ENCODE measurements at regions not wholly inside any gene's neighbourhood (a gene's known extent, or its start where the extent isn't known, plus 50 kb on each side); places are given as distances from the start of the nearest gene placed in this dataset.

DNA sequence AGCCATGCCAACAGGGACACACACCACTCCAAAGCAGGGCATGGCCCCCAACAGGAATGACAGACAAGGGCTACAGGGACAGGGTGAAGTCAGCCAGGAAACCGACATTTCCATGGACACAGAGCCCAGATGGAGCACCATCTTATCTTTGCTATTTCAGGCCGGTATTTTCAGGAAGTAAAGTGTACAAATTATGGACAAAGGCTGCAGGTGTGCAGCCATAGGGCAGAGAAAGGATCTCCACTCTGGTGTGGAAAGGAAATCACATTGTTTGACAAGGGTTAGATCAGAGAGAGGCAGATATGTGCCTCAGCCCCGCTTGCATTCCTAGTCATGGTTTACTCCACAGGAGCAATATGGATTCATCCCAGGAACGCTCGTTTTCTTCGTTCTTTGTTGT lies 81.7 kb upstream of the SLC22A23 start (continued):
- TF ChIP-seq, protein P1, sequence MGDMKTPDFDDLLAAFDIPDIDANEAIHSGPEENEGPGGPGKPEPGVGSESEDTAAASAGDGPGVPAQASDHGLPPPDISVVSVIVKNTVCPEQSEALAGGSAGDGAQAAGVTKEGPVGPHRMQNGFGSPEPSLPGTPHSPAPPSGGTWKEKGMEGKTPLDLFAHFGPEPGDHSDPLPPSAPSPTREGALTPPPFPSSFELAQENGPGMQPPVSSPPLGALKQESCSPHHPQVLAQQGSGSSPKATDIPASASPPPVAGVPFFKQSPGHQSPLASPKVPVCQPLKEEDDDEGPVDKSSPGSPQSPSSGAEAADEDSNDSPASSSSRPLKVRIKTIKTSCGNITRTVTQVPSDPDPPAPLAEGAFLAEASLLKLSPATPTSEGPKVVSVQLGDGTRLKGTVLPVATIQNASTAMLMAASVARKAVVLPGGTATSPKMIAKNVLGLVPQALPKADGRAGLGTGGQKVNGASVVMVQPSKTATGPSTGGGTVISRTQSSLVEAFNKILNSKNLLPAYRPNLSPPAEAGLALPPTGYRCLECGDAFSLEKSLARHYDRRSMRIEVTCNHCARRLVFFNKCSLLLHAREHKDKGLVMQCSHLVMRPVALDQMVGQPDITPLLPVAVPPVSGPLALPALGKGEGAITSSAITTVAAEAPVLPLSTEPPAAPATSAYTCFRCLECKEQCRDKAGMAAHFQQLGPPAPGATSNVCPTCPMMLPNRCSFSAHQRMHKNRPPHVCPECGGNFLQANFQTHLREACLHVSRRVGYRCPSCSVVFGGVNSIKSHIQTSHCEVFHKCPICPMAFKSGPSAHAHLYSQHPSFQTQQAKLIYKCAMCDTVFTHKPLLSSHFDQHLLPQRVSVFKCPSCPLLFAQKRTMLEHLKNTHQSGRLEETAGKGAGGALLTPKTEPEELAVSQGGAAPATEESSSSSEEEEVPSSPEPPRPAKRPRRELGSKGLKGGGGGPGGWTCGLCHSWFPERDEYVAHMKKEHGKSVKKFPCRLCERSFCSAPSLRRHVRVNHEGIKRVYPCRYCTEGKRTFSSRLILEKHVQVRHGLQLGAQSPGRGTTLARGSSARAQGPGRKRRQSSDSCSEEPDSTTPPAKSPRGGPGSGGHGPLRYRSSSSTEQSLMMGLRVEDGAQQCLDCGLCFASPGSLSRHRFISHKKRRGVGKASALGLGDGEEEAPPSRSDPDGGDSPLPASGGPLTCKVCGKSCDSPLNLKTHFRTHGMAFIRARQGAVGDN (IDR thresholded peaks at IDR 0.05), result no peak
- TF ChIP-seq SUZ12 (IDR thresholded peaks at IDR 0.05; ENCODE audit: unreplicated experiment) (no peak), ZNF274 (IDR thresholded peaks at IDR 0.05; ENCODE audit: insufficient read depth, insufficient read length) (no peak), TCF7 (IDR thresholded peaks at IDR 0.05; ENCODE audit: borderline replicate concordance) (no peak), CBX5 (IDR thresholded peaks at IDR 0.05; ENCODE audit: low read depth) (no peak), DPF2 (IDR thresholded peaks at IDR 0.05) (no peak)

DNA sequence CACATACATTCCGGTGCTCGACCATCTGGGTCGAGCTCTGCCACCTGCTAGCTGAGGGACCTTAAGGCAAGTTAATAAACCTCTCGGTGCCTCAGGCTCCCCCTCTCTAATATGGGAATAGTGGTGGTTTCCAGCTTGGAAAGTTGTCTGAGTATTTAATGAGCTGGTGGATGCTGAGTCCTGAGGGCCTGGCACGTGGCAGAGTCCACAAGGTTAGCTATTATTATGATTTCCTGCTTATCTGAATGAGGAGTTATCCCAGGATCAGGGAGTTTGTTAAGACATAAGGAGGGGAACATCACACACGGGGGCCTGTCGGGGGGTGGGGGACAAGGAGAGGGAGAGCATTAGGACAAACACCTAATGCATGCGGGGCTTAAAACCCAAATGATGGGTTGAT lies 80.1 kb upstream of the SLC22A23 start:
- intact Hi-C loops (cut with micrococcal nuclease; ENCODE audit: unreplicated experiment) (no loop called here), in situ Hi-C loops (cut with MboI) (no loop called here)
- SMC1A ChIA-PET (ENCODE audit: uncharacterized antibody, unreplicated experiment), result no interaction called here
- no TSS peak for BruUV-seq (replicated peaks)
- ATAC-seq, result no peak
- no peak overlapping the region for H3K27ac ChIP-seq (ENCODE audit: control insufficient read depth, insufficient read depth)
- POLR2A ChIA-PET, result no interaction called here
- TF ChIP-seq KLF5 (IDR thresholded peaks at IDR 0.05; ENCODE audit: partially characterized antibody) (no peak), TBL1XR1 (IDR thresholded peaks at IDR 0.05; ENCODE audit: low read depth, low read length) (no peak), SRF (IDR thresholded peaks at IDR 0.05; ENCODE audit: low read depth in 2 of 2, low read length in 2 of 2) (no peak), TARDBP (IDR thresholded peaks at IDR 0.05; ENCODE audit: borderline replicate concordance) (no peak), SUPT20H (IDR thresholded peaks at IDR 0.05; ENCODE audit: borderline replicate concordance, control insufficient read depth, low read depth, low read length) (no peak), IKZF1 (conservative IDR thresholded peaks at IDR 0.05) (no peak), RFX5 (IDR thresholded peaks at IDR 0.05; ENCODE audit: low read depth, low read length) (no peak), RB1 (IDR thresholded peaks at IDR 0.05; ENCODE audit: borderline replicate concordance) (no peak)
- TF ChIP-seq, protein P2, sequence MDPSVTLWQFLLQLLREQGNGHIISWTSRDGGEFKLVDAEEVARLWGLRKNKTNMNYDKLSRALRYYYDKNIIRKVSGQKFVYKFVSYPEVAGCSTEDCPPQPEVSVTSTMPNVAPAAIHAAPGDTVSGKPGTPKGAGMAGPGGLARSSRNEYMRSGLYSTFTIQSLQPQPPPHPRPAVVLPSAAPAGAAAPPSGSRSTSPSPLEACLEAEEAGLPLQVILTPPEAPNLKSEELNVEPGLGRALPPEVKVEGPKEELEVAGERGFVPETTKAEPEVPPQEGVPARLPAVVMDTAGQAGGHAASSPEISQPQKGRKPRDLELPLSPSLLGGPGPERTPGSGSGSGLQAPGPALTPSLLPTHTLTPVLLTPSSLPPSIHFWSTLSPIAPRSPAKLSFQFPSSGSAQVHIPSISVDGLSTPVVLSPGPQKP (IDR thresholded peaks at IDR 0.05; ENCODE audit: low read depth, low read length), result no peak
- TF ChIP-seq, protein P3, sequence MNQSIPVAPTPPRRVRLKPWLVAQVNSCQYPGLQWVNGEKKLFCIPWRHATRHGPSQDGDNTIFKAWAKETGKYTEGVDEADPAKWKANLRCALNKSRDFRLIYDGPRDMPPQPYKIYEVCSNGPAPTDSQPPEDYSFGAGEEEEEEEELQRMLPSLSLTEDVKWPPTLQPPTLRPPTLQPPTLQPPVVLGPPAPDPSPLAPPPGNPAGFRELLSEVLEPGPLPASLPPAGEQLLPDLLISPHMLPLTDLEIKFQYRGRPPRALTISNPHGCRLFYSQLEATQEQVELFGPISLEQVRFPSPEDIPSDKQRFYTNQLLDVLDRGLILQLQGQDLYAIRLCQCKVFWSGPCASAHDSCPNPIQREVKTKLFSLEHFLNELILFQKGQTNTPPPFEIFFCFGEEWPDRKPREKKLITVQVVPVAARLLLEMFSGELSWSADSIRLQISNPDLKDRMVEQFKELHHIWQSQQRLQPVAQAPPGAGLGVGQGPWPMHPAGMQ (IDR thresholded peaks at IDR 0.05; ENCODE audit: borderline replicate concordance), result no peak
- TF ChIP-seq, protein P4, sequence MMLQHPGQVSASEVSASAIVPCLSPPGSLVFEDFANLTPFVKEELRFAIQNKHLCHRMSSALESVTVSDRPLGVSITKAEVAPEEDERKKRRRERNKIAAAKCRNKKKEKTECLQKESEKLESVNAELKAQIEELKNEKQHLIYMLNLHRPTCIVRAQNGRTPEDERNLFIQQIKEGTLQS (IDR thresholded peaks at IDR 0.05; ENCODE audit: borderline replicate concordance, extremely low read depth, low read depth, low read length), result no peak
- CTCF ChIA-PET, result no interaction called here
- no peak overlapping the region for H3K9ac ChIP-seq (ENCODE audit: control insufficient read depth, insufficient read depth, low read length)
- 31% methylated on average over 8 of the region's 8 CpGs for WGBS (ENCODE audit: insufficient coverage, insufficient replicate concordance, low lambda C conversion rate, missing lambda C conversion rate)
- no peak overlapping the region for H3K4me3 ChIP-seq
- FAIRE-seq, result no peak
- H3K4me2 ChIP-seq (ENCODE audit: control insufficient read depth, insufficient read depth), result no peak overlapping the region
- DNase-seq (ENCODE audit: low read depth, low spot score), result no peak
- RAD21 ChIA-PET (ENCODE audit: unreplicated experiment), result no interaction called here
- no peaks in the 10 kb centered on the region for H3K9me3 ChIP-seq (replicated peaks; ENCODE audit: control insufficient read depth, insufficient read depth, low read length)
- no peaks in the 10 kb centered on the region for H3K4me1 ChIP-seq (ENCODE audit: control insufficient read depth, insufficient read depth, low read length)
- no peaks in the 10 kb centered on the region for H4K20me1 ChIP-seq (ENCODE audit: control insufficient read depth, insufficient read depth)
- H3K79me2 ChIP-seq (ENCODE audit: control insufficient read depth, insufficient read depth, low read length), result no peaks in the 10 kb centered on the region
- H3K27me3 ChIP-seq (replicated peaks in 1 of 2; ENCODE audit: control insufficient read depth in 2 of 2, insufficient read depth in 2 of 2, low read length in 1 of 2), result peaks cover 5 to 6% of the 10 kb centered on the region in 2 experiments; a peak in 3 of 4 replicates
- H2AFZ ChIP-seq (ENCODE audit: control insufficient read depth, low read depth, low read length), result no peak overlapping the region
- H3K36me3 ChIP-seq (ENCODE audit: control insufficient read depth in 2 of 2, insufficient read depth in 2 of 2, low read length in 1 of 2), result no peaks in the 10 kb centered on the region

All from GM12878 (cell line).